KOPT-K1 (cell line): ENCODE measurements at regions not wholly inside any gene's neighbourhood (a gene's known extent, or its start where the extent isn't known, plus 50 kb on each side); places are given as distances from the start of the nearest gene placed in this dataset.

Experiments
- H3K27ac ChIP-seq: fragments of 200-600 bp; sonication (generic); 2 replicates; pipeline ENCODE4 v1.5.1; 2016; ENCODE audit warnings: antibody characterized with exemption, mild to moderate bottlenecking, low read depth, low read length; ENCODE audit not compliant: poor library complexity, severe bottlenecking
- H3K36me3 ChIP-seq: fragments of 200-600 bp; sonication (generic); 2 replicates; pipeline ENCODE4 v1.5.1; 2017; ENCODE audit warnings: antibody characterized with exemption, mild to moderate bottlenecking, low read length, moderate library complexity; ENCODE audit not compliant: insufficient read depth
- H3K9me3 ChIP-seq: fragments of 200-600 bp; sonication (generic); 2 replicates; pipeline ENCODE4 v1.5.1; 2017; ENCODE audit warnings: antibody characterized with exemption, low read length, mild to moderate bottlenecking; ENCODE audit not compliant: insufficient read depth, poor library complexity, severe bottlenecking

GRCh38 chr17:77470800-77471733 is 330.3 kb downstream of the SEC14L1 start:
- H3K9me3 ChIP-seq, result no peaks in the 10 kb centered on the region
- peaks cover 98% of the 10 kb centered on the region for H3K36me3 ChIP-seq
- H3K27ac ChIP-seq, result peak overlapping the region; percentile 28

- H3K9me3 ChIP-seq, result no peaks in the 10 kb centered on the region
- H3K36me3 ChIP-seq, result peaks cover 98% of the 10 kb centered on the region
- peak overlapping the region; percentile 28 for H3K27ac ChIP-seq
Measured at GRCh38 chr17:77471984-77472461, 331.3 kb downstream of the SEC14L1 start.

GRCh38 chr17:77472468-77473310 is 331.9 kb downstream of the SEC14L1 start:
- Histone ChIP-seq H3K9me3 (no peaks in the 10 kb centered on the region), H3K36me3 (peaks cover 98% of the 10 kb centered on the region), H3K27ac (peak overlapping the region; percentile 28)

GRCh38 chr17:77473615-77474226 is 333.0 kb downstream of the SEC14L1 start:
- peak overlapping the region; percentile 46 for H3K27ac ChIP-seq
- H3K9me3 ChIP-seq, result no peaks in the 10 kb centered on the region
- H3K36me3 ChIP-seq, result peaks cover 97% of the 10 kb centered on the region

GRCh38 chr17:77474292-77474988 is 333.7 kb downstream of the SEC14L1 start:
- H3K36me3 ChIP-seq, result peaks cover 97% of the 10 kb centered on the region
- H3K9me3 ChIP-seq, result no peaks in the 10 kb centered on the region
- peak overlapping the region; percentile 46 for H3K27ac ChIP-seq

- Histone ChIP-seq H3K27ac (peak overlapping the region; percentile 46), H3K9me3 (no peaks in the 10 kb centered on the region), H3K36me3 (peaks cover 95% of the 10 kb centered on the region)
Measured at GRCh38 chr17:77475016-77475976, 334.5 kb downstream of the SEC14L1 start.

GRCh38 chr17:77476006-77476405 is 335.2 kb downstream of the SEC14L1 start:
- peaks cover 95% of the 10 kb centered on the region for H3K36me3 ChIP-seq
- H3K27ac ChIP-seq, result peak overlapping the region; percentile 46
- no peaks in the 10 kb centered on the region for H3K9me3 ChIP-seq

- Histone ChIP-seq H3K27ac (peak overlapping the region; percentile 46), H3K9me3 (no peaks in the 10 kb centered on the region), H3K36me3 (peaks cover 95% of the 10 kb centered on the region)
Measured at GRCh38 chr17:77476498-77476897, 335.7 kb downstream of the SEC14L1 start.

GRCh38 chr17:77476931-77477805 is 336.4 kb downstream of the SEC14L1 start:
- peaks cover 95% of the 10 kb centered on the region for H3K36me3 ChIP-seq
- no peaks in the 10 kb centered on the region for H3K9me3 ChIP-seq
- H3K27ac ChIP-seq, result peak overlapping the region; percentile 1

- no peaks in the 10 kb centered on the region for H3K9me3 ChIP-seq
- peaks cover 95% of the 10 kb centered on the region for H3K36me3 ChIP-seq
- no peak overlapping the region for H3K27ac ChIP-seq
Measured at GRCh38 chr17:77478281-77478680, 337.5 kb downstream of the SEC14L1 start.

- Histone ChIP-seq H3K27ac (peak overlapping the region; percentile 4), H3K9me3 (no peaks in the 10 kb centered on the region), H3K36me3 (peaks cover 95% of the 10 kb centered on the region)
Measured at GRCh38 chr17:77478899-77479298, 338.1 kb downstream of the SEC14L1 start.

GRCh38 chr17:77479372-77480198 is 338.8 kb downstream of the SEC14L1 start:
- Histone ChIP-seq H3K36me3 (peaks cover 97% of the 10 kb centered on the region), H3K27ac (peak overlapping the region; percentile 4), H3K9me3 (no peaks in the 10 kb centered on the region)
